ENCODE measurements at regions not wholly inside any gene's neighbourhood (a gene's known extent, or its start where the extent isn't known, plus 50 kb on each side); places are given as distances from the start of the nearest gene placed in this dataset.
"Not testable (repeated sequence)": the region's sequence is repeated elsewhere in the genome, so short reads cannot be mapped to it uniquely, and the experiment has no call there.

DNA sequence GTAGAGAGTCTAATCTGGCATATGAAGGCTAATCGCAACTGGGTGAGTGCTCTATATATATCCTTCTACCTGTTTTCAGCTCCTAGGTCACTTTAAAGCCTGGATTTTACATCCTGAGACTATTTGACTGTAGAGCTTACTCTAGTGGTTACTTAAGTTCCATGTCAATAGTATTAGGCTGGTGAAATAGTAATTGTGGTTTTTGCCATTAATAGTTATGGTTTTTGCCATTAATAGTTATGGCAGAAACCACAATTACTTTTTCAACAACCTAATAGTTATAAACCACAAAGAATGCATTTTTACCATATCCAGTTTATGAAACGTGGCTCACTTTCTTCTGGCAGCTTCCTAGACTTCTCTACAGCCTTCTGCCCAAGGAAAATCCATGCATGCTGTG is 263.1 kb upstream of the KIAA1217 start:
- in situ Hi-C loops (cut with HindIII; ENCODE audit: low sequenced_read_pairs) = no loop called here

DNA sequence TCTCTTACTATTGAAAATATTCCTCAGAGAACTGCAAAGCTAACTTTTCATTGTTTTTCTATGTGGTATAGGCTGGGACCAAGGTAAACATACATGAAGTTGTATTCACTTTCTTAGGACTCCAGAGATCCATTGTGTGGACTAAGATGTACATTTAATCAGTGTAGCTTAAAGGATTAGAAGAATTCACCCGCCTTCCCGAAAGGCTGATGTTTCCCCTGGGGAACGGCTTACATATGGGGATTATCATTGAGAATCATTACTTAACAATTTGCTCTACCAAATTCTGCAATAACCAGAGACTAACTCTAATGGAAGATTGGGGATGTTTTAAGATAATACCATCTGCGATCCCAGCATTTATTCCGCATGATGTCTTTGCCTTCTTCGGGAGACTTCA is 257.1 kb upstream of the KIAA1217 start:
- in situ Hi-C loops (cut with HindIII; ENCODE audit: low sequenced_read_pairs) = no loop called here

DNA sequence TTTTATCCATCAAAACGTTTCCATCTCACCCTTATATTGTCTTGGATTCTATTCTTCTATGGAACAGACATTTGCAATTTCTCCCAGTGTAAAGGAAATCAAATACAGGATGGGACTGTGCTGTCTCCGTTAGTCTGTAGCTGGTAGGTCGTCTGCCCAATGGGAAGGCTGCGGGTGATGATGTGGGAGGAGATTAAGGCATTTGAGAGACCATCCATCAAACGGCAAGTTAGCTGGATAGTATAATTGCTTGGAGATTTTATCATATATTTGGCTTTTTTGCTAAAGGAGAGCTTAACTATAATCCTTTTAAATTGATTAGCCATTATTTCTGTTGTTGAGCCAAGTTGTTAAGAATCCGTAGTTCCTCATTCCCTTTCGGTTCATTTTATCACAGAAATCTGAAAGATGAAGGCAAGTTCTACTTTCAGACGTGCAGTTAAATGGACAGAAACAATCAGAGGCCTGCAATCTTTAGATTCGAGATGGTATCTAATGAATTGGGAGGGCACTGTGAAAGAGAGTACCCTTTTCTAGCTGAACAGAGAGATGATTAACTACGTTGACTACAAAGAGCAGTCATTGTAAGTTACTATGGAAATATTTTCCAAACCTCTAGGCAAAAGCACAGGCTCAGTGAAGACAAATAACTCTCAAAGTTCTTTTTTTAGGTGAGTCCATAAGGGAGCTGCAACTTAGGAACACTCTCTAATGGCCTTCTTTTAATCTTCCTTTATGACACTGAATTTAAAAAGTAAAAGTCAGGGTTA is 253.3 kb upstream of the KIAA1217 start:
- in situ Hi-C loops (cut with HindIII; ENCODE audit: low sequenced_read_pairs) = no loop called here

DNA sequence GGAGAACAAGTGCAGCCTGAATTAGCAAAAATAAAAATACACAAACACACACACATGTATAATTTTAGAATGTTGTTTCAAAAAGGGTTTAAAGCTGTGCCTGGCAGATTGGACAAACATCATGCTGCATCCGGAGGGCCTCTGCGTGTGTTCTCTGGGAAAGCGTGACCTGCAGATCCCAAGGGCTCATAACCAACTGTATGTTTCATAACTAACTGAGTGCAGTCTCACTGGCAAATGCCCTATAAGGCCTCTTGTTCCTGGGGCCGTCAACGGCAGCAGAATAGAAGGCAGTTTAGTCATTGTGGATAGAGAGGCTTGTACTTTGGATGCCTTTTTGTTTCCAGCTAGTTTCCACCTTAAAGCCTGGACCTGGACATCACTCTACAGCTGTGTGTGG is 243.8 kb upstream of the KIAA1217 start:
- in situ Hi-C loops (cut with HindIII; ENCODE audit: low sequenced_read_pairs) = no loop called here

DNA sequence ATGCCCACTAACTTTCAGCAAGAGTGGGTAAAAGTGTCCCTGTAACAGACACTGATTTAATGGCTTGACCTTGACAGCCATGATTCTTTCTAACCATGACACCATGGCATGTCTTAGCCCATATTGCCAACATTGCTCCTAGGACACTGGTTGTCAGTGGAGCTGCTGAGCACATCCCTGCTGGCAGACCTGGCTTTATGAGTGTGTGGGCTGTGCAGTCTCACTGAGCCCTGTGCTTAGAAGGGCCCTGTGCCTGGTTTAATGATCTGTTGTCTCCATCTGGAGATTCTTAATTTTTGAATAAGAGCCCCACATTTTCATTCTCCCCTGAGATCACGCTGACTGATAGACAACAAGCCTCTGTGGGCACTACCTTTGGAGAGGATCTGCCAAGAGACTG is 243.1 kb upstream of the KIAA1217 start:
- in situ Hi-C loops (cut with HindIII; ENCODE audit: low sequenced_read_pairs) = no loop called here

DNA sequence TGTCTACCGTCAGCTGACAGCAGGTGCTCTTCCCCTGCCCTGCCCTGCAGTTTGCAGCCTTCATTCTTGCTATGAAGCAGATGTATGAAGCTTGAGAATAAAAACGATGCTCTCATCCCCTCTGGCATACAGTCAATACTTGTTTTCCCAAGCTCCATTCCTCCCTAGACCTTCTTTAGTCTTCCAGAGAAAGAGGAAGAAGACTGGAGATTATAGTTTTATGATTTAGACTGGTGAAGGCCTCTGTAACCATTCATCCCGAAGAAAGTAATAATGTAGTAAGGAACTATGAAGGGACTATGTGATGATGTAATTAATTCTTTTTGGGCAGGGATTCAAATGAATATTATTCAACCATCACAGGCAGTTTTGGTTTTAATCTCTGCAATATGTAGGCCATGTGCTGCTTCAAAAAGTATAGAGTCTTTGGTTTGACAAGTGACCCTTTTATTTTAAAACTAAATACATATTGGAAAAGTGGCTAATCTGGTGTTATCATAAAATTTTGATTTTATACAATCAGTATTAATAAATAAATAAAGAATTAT is 242.4 kb upstream of the KIAA1217 start:
- in situ Hi-C loops (cut with HindIII; ENCODE audit: low sequenced_read_pairs) = no loop called here

DNA sequence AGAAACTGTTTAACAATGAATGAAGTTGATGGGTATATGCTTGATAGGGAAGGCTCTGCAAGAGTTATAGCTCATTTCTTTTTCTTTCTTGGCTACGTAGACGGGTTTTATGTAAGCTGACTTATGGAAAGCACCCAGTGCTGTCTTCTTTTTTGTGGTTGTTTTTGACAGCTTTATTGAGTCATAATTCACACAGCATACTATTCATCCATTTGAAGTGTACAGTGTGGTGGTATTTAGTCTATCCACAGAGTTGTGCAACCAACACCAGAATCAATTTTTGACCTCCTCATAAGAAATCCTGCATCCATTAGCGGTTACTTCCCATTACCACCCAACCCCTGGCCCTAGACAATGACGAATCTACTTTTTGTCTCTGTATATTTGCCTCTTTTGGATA is 240.6 kb upstream of the KIAA1217 start:
- in situ Hi-C loops (cut with HindIII; ENCODE audit: low sequenced_read_pairs) = no loop called here

DNA sequence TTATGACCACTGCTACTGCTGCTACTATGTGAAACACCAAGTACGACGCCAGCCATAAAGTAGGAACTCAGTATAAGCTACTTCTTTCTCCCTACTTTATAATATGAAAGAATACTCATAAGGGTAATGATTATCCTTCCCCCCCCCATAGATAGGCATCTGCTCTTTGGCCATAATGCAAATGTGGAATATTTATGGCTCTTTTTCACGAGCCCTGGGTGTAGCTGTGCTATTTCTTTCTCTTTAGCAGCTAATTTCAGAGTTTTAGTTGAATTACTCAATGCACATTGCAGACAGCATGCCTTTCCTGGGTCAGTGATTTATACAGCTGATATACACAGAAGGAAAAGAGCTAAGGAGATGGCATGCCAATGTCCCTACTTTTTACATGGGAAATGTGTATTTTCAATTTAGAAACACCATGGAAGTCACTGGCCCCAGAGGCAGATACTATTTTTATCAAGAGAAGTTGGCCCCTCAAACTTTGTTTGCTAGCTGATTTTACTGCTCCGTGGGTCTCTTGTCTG is 234.1 kb upstream of the KIAA1217 start:
- in situ Hi-C loops (cut with HindIII; ENCODE audit: low sequenced_read_pairs) = no loop called here

DNA sequence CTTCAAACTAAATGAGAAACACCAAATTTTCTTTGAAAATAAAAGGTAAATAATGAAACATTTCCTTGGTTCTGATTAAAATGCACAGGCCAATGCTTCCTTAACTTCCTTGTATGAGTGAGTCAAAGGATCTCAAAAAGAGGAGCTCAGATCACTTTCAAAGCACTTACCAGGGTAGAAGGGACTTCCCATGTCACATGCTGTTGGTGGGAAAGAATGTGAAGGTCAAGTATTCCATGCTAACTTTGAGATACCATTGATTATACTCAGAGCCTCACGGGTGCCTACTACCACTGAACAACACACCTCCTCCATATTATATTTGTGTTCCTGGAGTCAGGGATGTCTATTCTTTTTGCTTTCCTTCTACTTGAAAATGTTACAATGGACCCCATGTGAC is 233.5 kb upstream of the KIAA1217 start:
- in situ Hi-C loops (cut with HindIII; ENCODE audit: low sequenced_read_pairs) = no loop called here

DNA sequence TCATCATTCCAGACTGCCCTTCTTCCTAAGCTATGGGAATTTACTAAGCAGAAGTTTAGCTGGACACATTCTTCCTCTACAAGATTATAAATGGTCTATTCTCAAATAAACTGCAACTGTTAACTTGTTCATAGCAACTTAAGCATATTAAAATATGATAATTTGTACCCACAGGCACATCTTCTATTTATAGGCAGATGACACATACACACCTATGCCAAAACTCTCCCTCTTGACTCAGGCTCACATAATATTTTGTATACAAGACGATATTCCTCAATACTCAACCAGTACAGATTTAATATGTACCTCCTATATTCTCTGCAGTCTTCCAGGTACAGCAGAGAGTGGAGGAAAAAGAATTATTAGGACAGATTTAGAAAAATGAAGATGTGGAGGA is 232.7 kb upstream of the KIAA1217 start:
- in situ Hi-C loops (cut with HindIII; ENCODE audit: low sequenced_read_pairs) = no loop called here

DNA sequence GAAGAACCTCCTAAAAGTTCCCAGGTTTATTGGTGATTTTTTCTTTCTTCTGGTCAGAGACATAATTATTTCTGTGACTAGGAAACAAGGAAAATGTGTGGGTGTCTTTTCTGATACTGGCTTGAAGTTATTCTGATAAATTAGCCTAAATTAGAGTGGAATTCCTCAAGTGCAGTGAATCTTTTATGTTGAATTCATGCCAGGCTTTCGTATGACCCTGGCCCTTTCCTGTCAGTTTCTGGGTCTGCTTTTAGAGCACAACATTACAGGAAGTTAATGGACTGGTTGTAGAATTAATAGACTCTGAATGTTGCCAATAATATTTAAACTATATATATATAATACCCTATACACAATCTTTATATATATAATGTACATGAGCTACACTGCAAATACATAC is 230.6 kb upstream of the KIAA1217 start:
- in situ Hi-C loops (cut with HindIII; ENCODE audit: low sequenced_read_pairs) = no loop called here

DNA sequence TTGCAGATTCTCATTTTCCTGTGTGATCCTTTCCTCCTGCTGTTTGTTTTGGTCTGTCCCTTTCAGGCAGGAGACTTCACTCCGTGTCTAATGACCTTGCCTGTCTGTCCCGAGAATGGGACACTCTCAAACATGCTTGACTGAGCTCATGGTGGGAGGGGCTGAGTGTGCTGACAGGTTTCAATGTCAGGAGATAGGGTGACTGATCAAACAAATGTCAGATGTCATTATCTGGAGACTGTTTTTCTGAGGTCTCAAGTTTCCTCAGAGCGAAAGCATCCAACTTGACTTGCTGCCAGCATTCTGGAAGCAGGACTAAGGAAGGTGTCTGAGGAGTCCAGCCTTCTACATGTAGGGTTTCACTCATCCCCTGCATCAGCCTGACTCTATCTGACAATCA is 228.8 kb upstream of the KIAA1217 start:
- in situ Hi-C loops (cut with HindIII; ENCODE audit: low sequenced_read_pairs) = no loop called here

DNA sequence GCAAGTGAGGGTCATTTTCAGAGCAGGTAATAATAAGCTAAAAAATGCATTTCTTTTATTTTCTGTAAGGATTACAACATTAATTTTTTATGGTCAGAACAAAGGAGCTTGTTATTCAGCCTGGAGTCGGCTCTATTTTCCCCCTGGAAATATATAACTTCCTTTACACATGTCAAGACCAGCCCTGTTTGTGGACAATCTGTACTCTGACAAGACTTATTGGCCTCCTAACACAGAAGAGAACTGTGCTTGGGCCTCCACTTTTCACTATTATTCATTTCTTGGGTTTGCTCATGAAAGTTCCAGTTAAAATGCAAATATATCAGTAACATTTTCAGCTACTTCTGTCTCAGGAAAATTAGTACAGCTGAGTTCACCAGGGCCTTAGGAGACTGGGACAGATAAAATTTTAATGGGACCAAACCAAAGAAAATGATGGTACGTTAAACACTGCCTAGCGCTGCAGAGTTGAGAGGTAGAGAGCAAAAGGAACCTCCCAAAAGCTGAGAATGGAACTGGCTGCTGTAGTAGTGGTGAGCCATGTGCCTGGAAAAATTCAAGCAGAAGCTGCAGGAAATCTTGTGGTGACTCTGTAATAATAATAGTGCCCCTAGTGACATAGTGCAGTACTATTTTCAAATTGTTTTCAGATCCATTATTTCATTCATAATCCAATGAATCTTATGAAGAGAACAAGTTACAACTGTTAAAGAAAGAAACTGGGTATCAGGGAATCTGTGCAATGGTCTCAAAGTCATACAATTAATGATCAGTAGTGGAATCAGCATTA is 227.2 kb upstream of the KIAA1217 start:
- in situ Hi-C loops (cut with HindIII; ENCODE audit: low sequenced_read_pairs) = no loop called here

DNA sequence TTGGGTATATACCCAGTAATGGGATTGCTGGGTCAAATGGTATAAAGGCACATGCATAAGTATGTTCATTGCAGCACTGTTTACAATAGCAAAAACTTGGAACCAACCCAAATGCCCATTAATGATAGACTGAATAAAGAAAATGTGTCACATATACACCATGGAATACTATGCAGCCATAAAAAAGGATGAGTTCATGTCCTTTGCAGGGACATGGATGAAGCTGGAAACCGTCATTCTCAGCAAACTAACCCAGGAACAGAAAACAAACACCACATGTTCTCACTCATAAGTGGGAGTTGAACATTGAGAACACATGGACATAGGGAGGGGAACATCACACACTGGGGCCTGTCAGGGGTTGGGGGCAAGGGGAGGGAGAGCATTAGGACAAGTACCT is 224.5 kb upstream of the KIAA1217 start:
- in situ Hi-C loops (cut with HindIII; ENCODE audit: low sequenced_read_pairs) = not testable (repeated sequence)

DNA sequence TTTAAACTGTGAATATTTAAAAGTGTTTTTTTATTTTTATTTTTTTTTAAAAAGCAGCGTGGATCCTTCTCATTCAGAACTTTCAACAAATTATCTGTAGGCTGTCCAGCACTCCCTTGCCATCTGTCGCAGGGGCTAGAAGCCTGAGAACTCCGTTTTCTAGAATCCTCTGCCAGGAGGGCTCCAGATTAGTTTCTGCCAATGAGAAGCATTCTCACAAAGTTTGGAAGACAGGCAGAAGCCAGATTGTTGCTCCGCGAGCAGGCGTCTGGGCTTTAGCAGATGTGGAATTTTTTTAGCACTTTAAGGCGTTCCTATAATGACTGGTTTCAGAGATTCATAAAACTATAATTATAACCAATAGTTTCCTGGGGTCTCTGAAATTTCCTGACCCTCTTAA is 220.9 kb upstream of the KIAA1217 start:
- in situ Hi-C loops (cut with HindIII; ENCODE audit: low sequenced_read_pairs) = no loop called here

DNA sequence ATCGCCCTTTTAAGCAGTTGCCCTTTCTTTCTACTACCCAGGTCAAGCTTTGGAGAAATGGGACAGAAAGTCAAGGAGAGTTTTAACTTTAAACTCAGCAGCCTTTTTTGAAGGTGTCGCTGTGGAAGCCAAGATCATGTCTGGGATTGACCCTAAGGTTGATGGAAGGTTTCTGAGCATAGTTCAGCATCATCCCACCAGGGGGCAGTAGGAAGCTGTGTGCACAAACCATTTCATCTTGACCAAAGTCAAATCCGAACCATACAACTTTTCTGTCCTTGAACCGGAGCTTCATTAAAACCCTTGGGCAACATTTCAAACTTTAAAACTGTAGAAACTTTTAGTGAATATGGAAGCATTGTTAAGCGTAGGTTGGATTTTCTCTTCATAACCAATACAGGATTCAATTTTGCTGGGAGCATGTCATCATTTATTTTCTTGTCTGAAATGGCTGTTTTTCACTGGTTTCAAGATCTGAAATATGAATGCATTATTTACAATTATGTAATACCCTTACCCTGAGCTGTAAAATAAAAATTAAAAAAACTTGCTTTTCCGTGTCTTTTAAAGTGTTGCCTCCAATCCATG is 214.4 kb upstream of the KIAA1217 start:
- in situ Hi-C loops (cut with HindIII; ENCODE audit: low sequenced_read_pairs) = loop anchor here (5.0 kb wide), 1 partner anchor 203 kb away; no protein-coding TSS in a partner anchor

DNA sequence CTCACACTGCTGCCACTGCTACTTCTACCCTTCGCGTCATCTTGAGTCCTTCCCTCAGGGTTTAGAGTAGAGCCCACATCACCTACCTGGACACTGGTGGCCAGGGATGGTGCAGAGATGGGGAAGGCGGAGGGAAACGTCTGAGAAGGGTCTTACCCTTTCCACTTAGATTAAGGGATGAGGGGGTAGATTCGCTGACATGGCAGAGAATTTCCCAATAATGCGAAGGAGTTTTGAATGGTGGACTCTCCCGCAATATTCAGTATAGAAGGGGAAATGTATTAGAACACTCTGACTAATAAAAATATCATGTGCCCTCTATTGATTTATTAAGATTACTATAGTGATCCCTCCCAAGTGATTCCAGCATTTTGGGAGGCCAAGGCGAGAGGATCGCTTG is 209.5 kb upstream of the KIAA1217 start:
- in situ Hi-C loops (cut with HindIII; ENCODE audit: low sequenced_read_pairs) = no loop called here

DNA sequence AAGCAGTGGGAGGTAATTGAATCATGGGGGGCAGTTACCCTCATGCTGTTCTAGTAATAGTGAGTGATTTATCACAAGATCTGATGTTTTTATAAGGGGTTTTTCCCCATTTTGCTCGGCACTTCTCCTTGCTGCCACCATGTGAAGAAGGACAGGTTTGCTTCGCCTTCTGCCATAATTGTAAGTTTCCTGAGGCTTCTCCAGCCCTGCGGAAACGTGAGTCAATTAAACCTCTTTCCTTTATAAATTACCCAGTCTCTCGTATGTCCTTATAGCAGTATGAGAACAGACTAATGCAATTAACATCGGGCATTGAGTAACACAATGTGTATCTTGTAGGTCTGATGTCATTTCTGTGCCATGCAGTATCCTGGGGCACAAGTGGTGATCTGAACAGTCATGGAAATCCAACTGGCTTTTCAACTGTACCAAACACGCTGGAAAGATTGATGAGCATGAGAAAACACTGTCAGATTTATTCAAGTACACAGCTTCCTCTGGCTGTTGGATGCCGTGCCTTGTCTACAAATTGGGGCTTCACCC is 208.6 kb upstream of the KIAA1217 start:
- in situ Hi-C loops (cut with HindIII; ENCODE audit: low sequenced_read_pairs) = no loop called here

DNA sequence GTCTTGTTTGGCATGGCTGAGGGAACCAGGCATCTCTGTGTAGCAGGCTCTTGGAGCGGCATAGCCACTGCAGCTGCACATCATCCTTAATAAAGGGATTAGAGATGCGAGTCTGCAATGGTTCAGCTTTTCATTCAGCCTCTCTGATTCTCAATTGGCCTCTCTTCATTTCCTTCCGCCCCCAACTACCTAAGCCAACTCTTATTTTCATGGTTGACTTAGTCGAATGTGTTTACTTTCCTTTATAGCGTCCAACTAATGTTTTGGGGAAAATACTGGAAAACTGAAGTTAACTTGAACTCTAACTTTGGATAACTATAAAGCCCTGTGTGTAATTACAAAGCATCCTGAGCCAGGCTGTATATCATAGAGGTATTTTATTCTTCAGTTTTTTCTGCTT is 202.2 kb upstream of the KIAA1217 start:
- in situ Hi-C loops (cut with HindIII; ENCODE audit: low sequenced_read_pairs) = no loop called here

DNA sequence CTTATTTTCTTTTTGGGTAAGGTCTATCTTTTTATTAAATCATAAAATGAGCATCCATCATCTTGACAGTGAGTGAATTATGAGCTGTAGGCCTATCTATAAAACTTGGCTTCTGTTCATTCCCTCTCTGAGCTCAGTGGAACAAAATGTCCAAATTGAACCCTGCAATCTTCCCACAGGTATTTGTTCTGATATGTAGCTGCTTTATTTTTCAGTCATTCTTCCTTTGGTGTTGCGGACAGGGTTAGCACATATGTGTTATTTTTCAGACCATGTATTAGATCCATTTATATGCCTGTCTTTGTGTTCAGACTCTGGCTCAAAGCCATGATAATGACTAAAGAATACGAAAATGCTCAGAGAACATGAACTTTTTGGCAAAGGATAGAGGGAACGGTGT is 201.6 kb upstream of the KIAA1217 start:
- in situ Hi-C loops (cut with HindIII; ENCODE audit: low sequenced_read_pairs) = no loop called here

Measured in DLD1 (cell line).